ENCODE measurements at regions not wholly inside any gene's neighbourhood (a gene's known extent, or its start where the extent isn't known, plus 50 kb on each side); places are given as distances from the start of the nearest gene placed in this dataset.

- no peak for TF ChIP-seq TAF1 (IDR thresholded peaks at IDR 0.05; ENCODE audit: borderline replicate concordance, insufficient read depth, low read length)
- TF ChIP-seq FOXP2 (optimal IDR thresholded peaks at IDR 0.05; ENCODE audit: borderline replicate concordance, extremely low read depth, extremely low read length, insufficient read depth) = no peak
- TF ChIP-seq SIN3A (IDR thresholded peaks at IDR 0.05; ENCODE audit: borderline replicate concordance, insufficient read depth, low read length) = no peak
- no peak for TF ChIP-seq REST (IDR thresholded peaks at IDR 0.05; ENCODE audit: insufficient read depth in 1 of 2, low read depth in 2 of 2, low read length in 2 of 2)
- TF ChIP-seq POLR2AphosphoS5 (IDR thresholded peaks at IDR 0.05; ENCODE audit: low read depth, low read length) = no peak
These were observed 143.9 kb downstream of the MYCN start for GRCh38 chr2:16084274-16084673.

GRCh38 chr2:16082276-16082675 lies 141.9 kb downstream of the MYCN start:
- no peak for TF ChIP-seq TAF1 (IDR thresholded peaks at IDR 0.05; ENCODE audit: borderline replicate concordance, insufficient read depth, low read length)
- TF ChIP-seq POLR2AphosphoS5 (IDR thresholded peaks at IDR 0.05; ENCODE audit: low read depth, low read length) = no peak
- TF ChIP-seq SIN3A (IDR thresholded peaks at IDR 0.05; ENCODE audit: borderline replicate concordance, insufficient read depth, low read length) = no peak

- TF ChIP-seq TAF1 (IDR thresholded peaks at IDR 0.05; ENCODE audit: borderline replicate concordance, insufficient read depth, low read length) (no peak), POLR2AphosphoS5 (IDR thresholded peaks at IDR 0.05; ENCODE audit: low read depth, low read length) (no peak), SIN3A (IDR thresholded peaks at IDR 0.05; ENCODE audit: borderline replicate concordance, insufficient read depth, low read length) (no peak), REST (IDR thresholded peaks at IDR 0.05; ENCODE audit: insufficient read depth in 1 of 2, low read depth in 2 of 2, low read length in 2 of 2) (no peak), FOXP2 (optimal IDR thresholded peaks at IDR 0.05; ENCODE audit: borderline replicate concordance, extremely low read depth, extremely low read length, insufficient read depth) (no peak)
These were observed 141.2 kb downstream of the MYCN start for GRCh38 chr2:16081316-16082200.

- TF ChIP-seq TAF1 (IDR thresholded peaks at IDR 0.05; ENCODE audit: borderline replicate concordance, insufficient read depth, low read length) = no peak
- no peak for TF ChIP-seq REST (IDR thresholded peaks at IDR 0.05; ENCODE audit: insufficient read depth in 1 of 2, low read depth in 2 of 2, low read length in 2 of 2)
- no peak for TF ChIP-seq POLR2AphosphoS5 (IDR thresholded peaks at IDR 0.05; ENCODE audit: low read depth, low read length)
- TF ChIP-seq SIN3A (IDR thresholded peaks at IDR 0.05; ENCODE audit: borderline replicate concordance, insufficient read depth, low read length) = no peak
- TF ChIP-seq FOXP2 (optimal IDR thresholded peaks at IDR 0.05; ENCODE audit: borderline replicate concordance, extremely low read depth, extremely low read length, insufficient read depth) = no peak
These were observed 140.2 kb downstream of the MYCN start for GRCh38 chr2:16080516-16080915.

- TF ChIP-seq FOXP2 (optimal IDR thresholded peaks at IDR 0.05; ENCODE audit: borderline replicate concordance, extremely low read depth, extremely low read length, insufficient read depth) (no peak), POLR2AphosphoS5 (IDR thresholded peaks at IDR 0.05; ENCODE audit: low read depth, low read length) (no peak), SIN3A (IDR thresholded peaks at IDR 0.05; ENCODE audit: borderline replicate concordance, insufficient read depth, low read length) (no peak), TAF1 (IDR thresholded peaks at IDR 0.05; ENCODE audit: borderline replicate concordance, insufficient read depth, low read length) (no peak), REST (IDR thresholded peaks at IDR 0.05; ENCODE audit: insufficient read depth in 1 of 2, low read depth in 2 of 2, low read length in 2 of 2) (no peak)
These were observed 139.7 kb downstream of the MYCN start for GRCh38 chr2:16080071-16080470.
